Stomach (tissue), 8 donors: ENCODE measurements at regions not wholly inside any gene's neighbourhood (a gene's known extent, or its start where the extent isn't known, plus 50 kb on each side); places are given as distances from the start of the nearest gene placed in this dataset.
A peak's percentile ranks its signal among the peaks of the same experiment; 100 is the strongest.

ENCODE experiments used
- DNase-seq, 2 donors: peaks; one replicate each; pipeline versions ENCODE4 v3.0.0 to v3.0.0-alpha.2; 2013 to 2019
- H3K27ac ChIP-seq, 5 donors: fragments of 200-600 bp in 4 of 5; sonication (generic) in 4 of 5; one replicate each; pipeline ENCODE4 v1.5.1; 2013 to 2019; ENCODE audit warnings: mild to moderate bottlenecking in 1 of 5, moderate library complexity in 1 of 5
- H3K27me3 ChIP-seq, 3 donors: fragments of 200-600 bp; sonication (generic); one replicate each; pipeline ENCODE4 v1.5.1; 2017 to 2019; ENCODE audit warnings: mixed run types in 1 of 3
- H3K36me3 ChIP-seq, 4 donors: fragments of 200-600 bp; sonication (generic); 1 replicate in 3 of 4; 2 replicates in 1 of 4; pipeline ENCODE4 v1.5.1; 2016 to 2019
- H3K4me1 ChIP-seq, 4 donors: fragments of 200-600 bp; sonication (generic); one replicate each; pipeline ENCODE4 v1.5.1; 2016 to 2019
- H3K4me3 ChIP-seq, 4 donors: fragments of 200-600 bp; sonication (generic) in 3 of 4; one replicate each; pipeline ENCODE4 v1.5.1; 2016 to 2019; ENCODE audit warnings: mild to moderate bottlenecking in 1 of 4
- H3K9me3 ChIP-seq, 4 donors: fragments of 200-600 bp; sonication (generic); one replicate each; pipeline ENCODE4 v1.5.1; 2016 to 2019
- EP300 ChIP-seq: sonication (generic); formaldehyde crosslinking; IDR thresholded peaks from one replicate; pipeline ENCODE4 v1.6.1; 2017; ENCODE audit warnings: antibody characterized with exemption
- POLR2A ChIP-seq, 4 donors: fragments of 450-650 bp; IDR thresholded peaks; one replicate each; pipeline ENCODE4 v1.6.1; 2016; ENCODE audit warnings: antibody characterized with exemption in 4 of 4, control low read depth in 2 of 4, mild to moderate bottlenecking in 1 of 4, moderate library complexity in 1 of 4
- POLR2AphosphoS5 ChIP-seq, 3 donors: sonication (generic); formaldehyde crosslinking; IDR thresholded peaks; one replicate each; pipeline ENCODE4 v1.6.1; 2016; ENCODE audit warnings: antibody characterized with exemption in 3 of 3
- WGBS, 5 donors: extraction: QIAGEN DNeasy Blood & Tissue Kit in 3 of 5; methylation state at CpG; one replicate each; pipeline versions ENCODE4 v1.1.5 to v1.1.7; 2013 to 2018; 5-methylcytosine and 5-hydroxymethylcytosine counted together
- intact Hi-C: fragments of 100-400 bp; cut with DNase I; formaldehyde crosslinking; loops from one replicate; pipeline ENCODE4 v1.15.1; 2023; ENCODE audit warnings: low total_unique reads
- TF ChIP-seq, protein P1 (sequence below), 7 experiments: fragments of 450-650 bp in 4 of 7; fragments of 200-600 bp in 3 of 7; sonication (generic) in 3 of 7; IDR thresholded peaks; one replicate each; pipeline ENCODE4 v1.5.1; 2016 to 2019; ENCODE audit warnings: antibody characterized with exemption in 7 of 7, control low read depth in 2 of 7, mild to moderate bottlenecking in 1 of 7
- donor health status: healthy with polysubstance abuse.
- donor health status: Bipolar disorder and iron deficiency.
- donor health status: healthy.

DNA sequence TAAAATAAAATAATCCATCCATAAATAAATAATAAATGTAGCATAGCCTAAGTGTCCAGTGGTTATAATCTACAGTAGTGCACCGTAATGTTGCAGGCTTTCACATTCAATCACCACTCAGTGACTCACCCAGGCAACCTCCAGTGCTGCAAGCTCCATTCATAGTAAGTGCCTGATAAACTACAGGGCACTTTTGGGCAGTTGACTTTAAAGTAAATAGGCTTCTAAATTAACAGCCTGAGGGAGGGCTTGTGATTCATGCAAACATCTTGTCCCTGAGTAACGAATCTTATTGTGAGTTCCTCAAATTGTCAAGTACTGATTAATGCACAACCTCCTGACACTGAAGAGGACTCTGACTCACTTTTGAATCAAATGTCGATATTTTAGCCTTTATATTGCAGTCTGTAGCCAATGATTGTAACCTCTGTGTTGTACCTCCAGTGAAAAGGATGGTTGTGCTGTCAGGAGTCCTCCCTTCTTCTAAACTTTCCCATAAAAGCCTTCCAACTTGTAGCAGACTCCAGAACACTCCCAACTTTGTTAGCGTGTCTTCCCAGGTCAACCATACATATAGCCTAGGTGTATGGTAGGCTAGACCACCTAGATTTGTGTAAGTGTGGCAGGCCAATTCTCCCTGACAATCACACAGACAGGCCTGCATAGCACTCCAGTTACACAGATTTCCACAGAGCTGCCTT is 55.0 kb upstream of the BICD1 start:
- H3K27ac ChIP-seq: no peak overlapping the region
- no peaks in the 10 kb centered on the region for H3K36me3 ChIP-seq

GRCh38 chr12:32052212-32052713 is 54.4 kb upstream of the BICD1 start:
- WGBS, 5 donors: 16 to 38% (median 32%) methylated on average over 5 of the region's 5 CpGs
- TF ChIP-seq POLR2AphosphoS5 (IDR thresholded peaks at IDR 0.05) (no peak), POLR2A (IDR thresholded peaks at IDR 0.05) (no peak), EP300 (no peak)
- TF ChIP-seq, protein P1, sequence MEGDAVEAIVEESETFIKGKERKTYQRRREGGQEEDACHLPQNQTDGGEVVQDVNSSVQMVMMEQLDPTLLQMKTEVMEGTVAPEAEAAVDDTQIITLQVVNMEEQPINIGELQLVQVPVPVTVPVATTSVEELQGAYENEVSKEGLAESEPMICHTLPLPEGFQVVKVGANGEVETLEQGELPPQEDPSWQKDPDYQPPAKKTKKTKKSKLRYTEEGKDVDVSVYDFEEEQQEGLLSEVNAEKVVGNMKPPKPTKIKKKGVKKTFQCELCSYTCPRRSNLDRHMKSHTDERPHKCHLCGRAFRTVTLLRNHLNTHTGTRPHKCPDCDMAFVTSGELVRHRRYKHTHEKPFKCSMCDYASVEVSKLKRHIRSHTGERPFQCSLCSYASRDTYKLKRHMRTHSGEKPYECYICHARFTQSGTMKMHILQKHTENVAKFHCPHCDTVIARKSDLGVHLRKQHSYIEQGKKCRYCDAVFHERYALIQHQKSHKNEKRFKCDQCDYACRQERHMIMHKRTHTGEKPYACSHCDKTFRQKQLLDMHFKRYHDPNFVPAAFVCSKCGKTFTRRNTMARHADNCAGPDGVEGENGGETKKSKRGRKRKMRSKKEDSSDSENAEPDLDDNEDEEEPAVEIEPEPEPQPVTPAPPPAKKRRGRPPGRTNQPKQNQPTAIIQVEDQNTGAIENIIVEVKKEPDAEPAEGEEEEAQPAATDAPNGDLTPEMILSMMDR (IDR thresholded peaks at IDR 0.05): no peak
- Histone ChIP-seq H3K4me3 (no peak overlapping the region), H3K27me3 (no peaks in the 10 kb centered on the region), H3K27ac (no peak overlapping the region), H3K36me3 (no peaks in the 10 kb centered on the region), H3K9me3 (peaks cover 0 to 7% (median 0%) of the 10 kb centered on the region in 4 donors), H3K4me1 (peaks cover 0 to 10% (median 0%) of the 10 kb centered on the region in 4 donors)
- intact Hi-C loops: loop anchor here (10.0 kb wide), 1 partner anchor 377 kb away; no protein-coding TSS in a partner anchor
- DNase-seq: no peak

More for the DNA sequence above, 55.0 kb upstream of the BICD1 start:
- no peaks in the 10 kb centered on the region for H3K27me3 ChIP-seq
- TF ChIP-seq EP300: no peak
- TF ChIP-seq POLR2AphosphoS5 (IDR thresholded peaks at IDR 0.05): peak in 1 of 3 donors; percentile 45
- TF ChIP-seq, protein P1 (IDR thresholded peaks at IDR 0.05): no peak
- no peak for TF ChIP-seq POLR2A (IDR thresholded peaks at IDR 0.05)
- intact Hi-C loops: loop anchor here (10.0 kb wide), 1 partner anchor 377 kb away; no protein-coding TSS in a partner anchor
- H3K4me1 ChIP-seq: peaks cover 0 to 10% (median 0%) of the 10 kb centered on the region in 4 donors
- H3K9me3 ChIP-seq: peaks cover 0 to 7% (median 0%) of the 10 kb centered on the region in 4 donors
- H3K4me3 ChIP-seq: no peak overlapping the region
- peak in 1 of 2 donors; percentile 41 for DNase-seq
- 55 to 67% (median 58%) methylated on average over 4 of the region's 4 CpGs for WGBS, 5 donors

DNA sequence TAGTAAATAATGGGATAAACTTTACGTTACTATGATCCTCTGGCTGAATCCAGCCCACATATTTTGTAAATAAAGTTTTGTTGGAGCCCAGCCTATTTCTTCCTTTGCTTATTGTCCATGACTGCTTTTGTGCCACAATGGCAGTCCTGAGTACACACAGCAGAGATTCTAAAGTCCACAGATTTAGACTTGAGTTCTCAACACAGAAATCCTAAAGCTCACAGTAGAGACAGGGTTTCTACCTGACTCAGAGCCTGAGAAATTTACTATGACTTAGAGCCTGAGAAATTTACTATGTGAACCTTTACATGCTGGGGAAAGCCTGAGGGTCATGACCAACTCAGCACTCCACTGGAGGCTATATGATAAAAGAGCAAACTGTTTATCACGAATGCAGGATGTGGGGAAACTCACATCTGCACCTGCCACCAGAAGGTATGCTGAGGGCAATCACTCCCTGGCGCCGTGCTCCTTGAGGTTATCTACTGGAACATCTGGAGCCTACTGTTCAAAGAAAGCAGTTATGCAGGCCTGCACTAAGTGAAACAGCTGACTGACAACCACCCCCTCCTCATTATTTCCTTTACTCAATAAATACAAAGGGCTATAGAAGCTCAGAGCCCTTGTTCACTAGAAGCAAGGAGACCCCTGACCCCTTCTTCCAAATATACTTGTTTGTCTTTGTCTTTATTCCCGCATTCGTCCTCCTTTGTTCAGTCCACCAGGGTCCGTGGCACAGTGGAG is 52.6 kb upstream of the BICD1 start:
- no peak overlapping the region for H3K4me3 ChIP-seq
- H3K4me1 ChIP-seq: peaks cover 0 to 10% (median 0%) of the 10 kb centered on the region in 4 donors
- WGBS, 5 donors: 66 to 76% (median 71%) methylated on average over 6 to 7 of the region's 7 CpGs
- no peak overlapping the region for H3K27ac ChIP-seq
- no peak for DNase-seq
- intact Hi-C loops: loop anchor here (10.0 kb wide), 1 partner anchor 379 kb away; no protein-coding TSS in a partner anchor
- H3K36me3 ChIP-seq: no peaks in the 10 kb centered on the region
- H3K9me3 ChIP-seq: peaks cover 0 to 7% (median 0%) of the 10 kb centered on the region in 4 donors
- H3K27me3 ChIP-seq: no peaks in the 10 kb centered on the region
- TF ChIP-seq POLR2AphosphoS5 (IDR thresholded peaks at IDR 0.05): no peak
- no peak for TF ChIP-seq EP300
- TF ChIP-seq, protein P1 (IDR thresholded peaks at IDR 0.05): no peak
- no peak for TF ChIP-seq POLR2A (IDR thresholded peaks at IDR 0.05)
